ENCODE measurements at regions not wholly inside any gene's neighbourhood (a gene's known extent, or its start where the extent isn't known, plus 50 kb on each side); places are given as distances from the start of the nearest gene placed in this dataset.
A peak's percentile ranks its signal among the peaks of the same experiment; 100 is the strongest.
"Not testable (repeated sequence)": the region's sequence is repeated elsewhere in the genome, so short reads cannot be mapped to it uniquely, and the experiment has no call there.

DNA sequence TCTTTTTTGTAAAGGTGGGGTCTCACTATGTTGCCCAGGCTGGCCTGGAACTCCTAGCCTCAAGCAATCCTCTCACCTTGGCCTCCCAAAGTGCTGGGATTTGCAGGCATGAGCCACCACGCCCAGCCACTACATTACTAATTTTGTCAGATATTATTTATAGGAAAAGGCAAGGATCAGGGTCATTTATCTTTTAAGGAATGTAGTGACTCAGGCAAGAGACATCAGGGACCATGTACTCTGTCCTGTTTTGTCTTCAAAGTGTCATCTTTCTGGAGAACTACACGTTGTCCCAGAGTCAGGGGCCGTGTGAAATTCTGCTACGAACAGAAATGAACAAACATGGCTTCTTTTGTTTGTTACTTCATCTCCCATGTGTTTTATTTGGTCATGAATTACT is 105.3 kb downstream of the NPTX2 start:
- in situ Hi-C loops (cut with HindIII; ENCODE audit: low sequenced_read_pairs): no loop called here
- DNase-seq (ENCODE audit: low spot score): no peak

DNA sequence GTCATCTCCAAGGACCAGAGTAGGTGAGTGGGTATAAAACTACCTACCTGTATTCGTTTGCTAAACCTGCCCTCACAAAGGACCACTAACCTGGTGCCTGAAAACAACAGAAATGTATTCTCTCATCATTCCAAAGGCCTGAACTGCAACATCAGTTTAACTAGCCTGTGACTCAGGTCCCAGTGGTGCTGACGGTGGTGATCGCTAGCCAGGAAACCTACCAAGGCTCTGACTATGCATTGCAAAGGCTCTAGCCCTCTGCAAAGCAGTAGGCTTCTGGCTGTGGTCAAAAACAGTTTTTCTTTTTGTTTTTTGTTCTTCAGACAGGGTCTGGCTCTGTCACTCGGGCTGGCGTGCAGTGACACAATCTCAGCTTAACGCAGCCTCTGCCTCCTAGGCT is 107.5 kb downstream of the NPTX2 start:
- no peak for DNase-seq (ENCODE audit: low spot score)
- in situ Hi-C loops (cut with HindIII; ENCODE audit: low sequenced_read_pairs): no loop called here

- no peak for DNase-seq (ENCODE audit: low spot score)
- in situ Hi-C loops (cut with HindIII; ENCODE audit: low sequenced_read_pairs): no loop called here
Measured at GRCh38 chr7:98727146-98727709, 110.1 kb downstream of the NPTX2 start.

GRCh38 chr7:98728555-98728954 is 111.5 kb downstream of the NPTX2 start:
- DNase-seq (ENCODE audit: low spot score): no peak
- in situ Hi-C loops (cut with HindIII; ENCODE audit: low sequenced_read_pairs): no loop called here

DNA sequence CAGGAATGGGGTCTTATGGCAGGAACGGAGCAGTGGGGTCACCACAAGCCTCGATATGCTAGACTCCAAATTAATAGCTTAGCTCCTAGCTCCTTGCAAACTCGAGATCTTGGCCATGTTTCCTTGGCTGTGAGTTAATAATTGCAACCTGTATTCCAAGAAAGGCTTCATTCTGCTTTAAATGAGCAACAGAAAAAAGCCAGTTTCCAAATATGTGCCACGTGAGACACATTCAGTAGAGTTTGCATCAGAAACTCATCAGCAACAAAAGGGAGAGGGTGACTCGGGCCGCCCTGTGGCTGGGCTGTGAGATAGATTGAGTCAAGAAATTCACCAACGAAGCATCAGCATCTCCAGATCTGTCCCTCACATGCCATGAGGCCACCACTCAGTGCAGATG is 112.0 kb downstream of the NPTX2 start:
- in situ Hi-C loops (cut with HindIII; ENCODE audit: low sequenced_read_pairs): no loop called here
- no peak for DNase-seq (ENCODE audit: low spot score)

DNA sequence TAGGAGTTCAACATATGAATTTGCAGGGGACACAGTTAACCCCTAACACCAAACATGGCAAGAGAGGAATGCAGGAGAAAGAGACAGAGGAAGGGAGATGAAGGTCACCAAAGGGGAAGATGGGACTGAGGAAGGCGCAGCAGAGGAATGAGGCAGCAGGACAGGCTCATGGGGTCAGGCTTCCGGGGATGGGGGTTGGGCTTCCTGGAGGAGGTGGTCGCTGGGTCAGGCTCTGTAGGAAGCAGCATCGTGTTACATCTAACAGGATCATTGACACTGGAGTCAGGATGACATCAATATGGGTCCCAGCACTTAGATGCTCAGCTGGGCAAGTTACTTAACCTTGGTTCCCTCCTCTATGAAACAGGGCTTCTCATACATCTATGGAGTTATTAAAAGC is 113.2 kb downstream of the NPTX2 start:
- in situ Hi-C loops (cut with HindIII; ENCODE audit: low sequenced_read_pairs): no loop called here
- no peak for DNase-seq (ENCODE audit: low spot score)

GRCh38 chr7:98731651-98732050 is 114.6 kb downstream of the NPTX2 start:
- in situ Hi-C loops (cut with HindIII; ENCODE audit: low sequenced_read_pairs): no loop called here
- DNase-seq (ENCODE audit: low spot score): no peak

DNA sequence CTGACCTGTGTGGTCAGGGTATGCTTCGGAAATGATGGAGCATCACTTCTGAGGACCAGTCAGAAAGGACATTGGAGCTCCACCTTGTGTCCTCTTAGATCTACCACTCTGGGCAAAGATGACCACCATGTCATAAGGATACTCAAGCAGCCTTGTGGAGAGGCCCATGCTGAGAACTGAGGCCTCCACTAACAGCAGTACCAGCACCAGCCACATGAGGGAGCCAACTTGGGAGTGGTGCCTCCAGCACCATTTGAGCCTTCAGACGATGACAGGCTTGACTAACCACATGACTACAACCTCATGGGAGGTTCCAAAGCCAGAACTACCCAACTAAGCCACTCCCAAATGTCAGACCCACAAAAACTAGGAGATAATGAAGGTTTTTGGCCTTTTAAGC is 116.0 kb downstream of the NPTX2 start:
- peak; percentile 2 for DNase-seq (ENCODE audit: low spot score)
- in situ Hi-C loops (cut with HindIII; ENCODE audit: low sequenced_read_pairs): no loop called here

DNA sequence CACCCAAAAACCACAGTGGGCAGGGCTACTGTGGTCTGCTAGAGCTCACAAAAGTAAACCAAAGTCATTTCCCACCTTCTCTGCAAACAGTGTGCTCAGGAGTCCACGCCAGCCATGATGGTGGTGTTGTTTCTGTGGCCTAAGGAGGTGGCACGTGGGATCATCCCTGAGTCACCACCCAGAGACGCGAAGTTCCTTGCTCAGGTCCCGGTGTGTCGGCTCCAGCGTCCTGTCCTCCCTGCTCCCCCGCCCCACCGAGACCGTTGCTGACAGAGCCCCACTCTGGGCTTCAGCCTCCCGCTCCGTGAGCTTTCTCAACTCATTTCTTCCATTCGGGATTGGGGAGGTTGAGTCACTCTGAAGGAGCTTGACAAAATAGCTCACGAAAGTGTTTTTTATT is 118.7 kb downstream of the NPTX2 start:
- in situ Hi-C loops (cut with HindIII; ENCODE audit: low sequenced_read_pairs): no loop called here

DNA sequence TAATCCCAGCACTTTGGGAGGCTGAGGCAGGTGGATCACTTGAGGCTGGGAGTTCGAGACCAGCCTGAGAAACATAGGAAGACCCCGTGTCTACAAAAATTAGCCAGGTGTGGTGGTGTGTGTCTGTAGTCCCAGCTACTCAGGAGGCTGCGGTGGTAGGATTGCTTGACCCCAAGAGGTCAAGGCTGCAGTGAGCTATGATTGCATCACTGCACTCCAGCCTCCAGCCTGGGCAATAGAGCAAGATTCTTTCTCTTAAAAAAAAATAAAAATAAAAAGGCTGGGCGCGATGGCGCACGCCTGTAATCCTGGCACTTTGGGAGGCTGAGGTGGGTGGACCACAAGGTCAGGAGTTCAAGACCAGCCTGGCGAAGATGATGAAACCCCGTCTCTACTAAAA is 119.4 kb downstream of the NPTX2 start:
- in situ Hi-C loops (cut with HindIII; ENCODE audit: low sequenced_read_pairs); DNase-seq (ENCODE audit: low spot score): not testable (repeated sequence)

More for the DNA sequence above, 118.7 kb downstream of the NPTX2 start:
- DNase-seq (ENCODE audit: low spot score): no peak

DNA sequence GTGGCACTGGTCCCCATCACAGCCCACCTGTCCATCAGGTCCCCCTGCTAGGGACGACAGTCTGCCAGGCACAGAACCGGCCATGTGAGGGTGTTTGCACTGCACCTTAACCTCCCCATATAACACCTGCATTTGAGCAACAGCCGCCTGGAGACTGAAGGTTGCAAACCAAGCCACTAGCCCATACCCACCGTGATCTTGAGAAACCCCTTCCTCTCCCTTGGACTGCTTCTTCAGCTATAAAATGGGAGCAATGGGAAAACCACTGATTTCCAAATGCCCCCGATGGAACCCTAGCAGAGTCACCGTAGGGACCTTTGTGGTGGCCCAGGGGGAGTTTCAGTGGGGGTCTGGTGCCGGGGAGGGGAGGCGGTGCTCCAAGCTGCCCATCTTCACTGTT is 120.1 kb downstream of the NPTX2 start:
- DNase-seq (ENCODE audit: low spot score): no peak
- in situ Hi-C loops (cut with HindIII; ENCODE audit: low sequenced_read_pairs): no loop called here

GRCh38 chr7:98740643-98741042 is 123.6 kb downstream of the NPTX2 start:
- in situ Hi-C loops (cut with HindIII; ENCODE audit: low sequenced_read_pairs): no loop called here
- no peak for DNase-seq (ENCODE audit: low spot score)

DNA sequence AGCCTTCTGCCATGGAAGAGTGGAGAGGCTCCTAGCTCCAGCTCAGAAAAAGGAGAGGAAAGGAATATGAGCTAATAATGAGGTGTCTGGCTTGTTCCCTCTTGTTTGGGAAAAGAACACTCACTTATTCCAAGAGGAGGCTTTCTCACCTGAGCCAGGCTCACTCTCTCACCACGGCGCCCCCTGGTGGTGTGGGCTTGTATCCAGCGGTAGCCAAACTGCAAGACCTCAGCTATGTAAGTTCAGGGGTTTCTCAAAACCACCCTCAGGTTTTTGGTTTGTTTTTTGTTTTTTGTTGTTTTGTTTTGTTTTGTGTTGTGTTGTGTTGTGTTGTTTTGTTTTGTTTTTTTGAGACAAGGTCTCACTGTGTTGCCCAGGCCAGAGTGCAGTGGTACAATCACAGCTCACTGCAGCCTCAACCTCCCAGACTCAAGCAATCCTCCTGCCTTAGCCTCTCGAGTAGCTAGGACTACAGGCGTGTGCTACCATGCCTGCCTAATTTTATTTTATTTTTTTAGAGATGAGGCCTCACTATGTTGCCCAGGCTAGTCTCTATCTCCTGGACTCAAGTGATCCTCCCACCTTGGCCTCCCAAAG is 124.0 kb downstream of the TMEM130 start:
- in situ Hi-C loops (cut with HindIII; ENCODE audit: low sequenced_read_pairs): no loop called here
- peak; percentile 21 for DNase-seq (ENCODE audit: low spot score)

DNA sequence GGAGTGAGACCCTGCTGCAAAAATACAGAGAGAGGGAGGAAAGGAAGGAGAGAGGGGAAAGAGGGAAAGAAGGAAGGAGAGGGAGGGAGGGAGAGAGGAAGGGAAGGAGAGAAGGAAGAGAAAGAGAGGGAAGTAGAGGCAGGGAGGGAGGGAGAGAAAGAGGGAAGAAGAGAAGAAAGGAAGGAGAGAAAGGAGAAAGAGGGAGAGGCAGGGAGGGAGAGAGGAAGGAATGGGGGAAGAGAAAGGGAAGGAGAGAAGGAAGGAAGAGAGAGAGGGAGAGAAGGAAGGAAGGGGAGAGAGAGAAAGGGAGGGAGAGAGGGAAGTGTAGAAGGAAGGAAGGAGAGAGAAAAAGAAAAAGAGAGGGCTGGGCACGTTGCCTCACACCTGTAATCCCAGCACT is 121.7 kb downstream of the TMEM130 start:
- in situ Hi-C loops (cut with HindIII; ENCODE audit: low sequenced_read_pairs): no loop called here
- no peak for DNase-seq (ENCODE audit: low spot score)

- in situ Hi-C loops (cut with HindIII; ENCODE audit: low sequenced_read_pairs): no loop called here
- no peak for DNase-seq (ENCODE audit: low spot score)
Measured at GRCh38 chr7:98753176-98753575, 116.6 kb downstream of the TMEM130 start.

DNA sequence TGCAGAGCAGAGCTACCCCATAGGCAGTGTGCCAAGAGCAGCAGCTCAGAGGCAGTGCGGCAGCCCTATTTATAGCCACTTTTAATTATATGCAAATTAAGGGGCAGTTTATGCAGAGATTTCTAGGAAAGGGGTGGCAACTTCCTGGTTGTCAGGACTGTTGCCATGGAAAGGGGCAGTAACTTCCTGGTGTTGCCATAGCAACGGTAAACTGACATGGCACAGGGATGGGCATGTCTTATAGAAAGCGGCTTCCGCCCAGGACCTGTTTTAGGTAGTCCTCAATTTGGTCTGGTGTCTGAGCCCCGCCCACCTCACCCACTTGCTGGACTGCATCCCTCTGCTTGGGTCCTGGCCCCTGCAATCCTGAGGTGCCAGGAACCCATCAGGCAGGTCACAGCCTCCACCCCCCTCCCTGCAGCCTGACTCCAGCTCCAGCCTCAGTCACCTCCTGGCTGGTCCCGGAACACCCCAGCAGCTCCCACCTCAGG is 115.8 kb downstream of the TMEM130 start:
- in situ Hi-C loops (cut with HindIII; ENCODE audit: low sequenced_read_pairs): no loop called here
- no peak for DNase-seq (ENCODE audit: low spot score)

DNA sequence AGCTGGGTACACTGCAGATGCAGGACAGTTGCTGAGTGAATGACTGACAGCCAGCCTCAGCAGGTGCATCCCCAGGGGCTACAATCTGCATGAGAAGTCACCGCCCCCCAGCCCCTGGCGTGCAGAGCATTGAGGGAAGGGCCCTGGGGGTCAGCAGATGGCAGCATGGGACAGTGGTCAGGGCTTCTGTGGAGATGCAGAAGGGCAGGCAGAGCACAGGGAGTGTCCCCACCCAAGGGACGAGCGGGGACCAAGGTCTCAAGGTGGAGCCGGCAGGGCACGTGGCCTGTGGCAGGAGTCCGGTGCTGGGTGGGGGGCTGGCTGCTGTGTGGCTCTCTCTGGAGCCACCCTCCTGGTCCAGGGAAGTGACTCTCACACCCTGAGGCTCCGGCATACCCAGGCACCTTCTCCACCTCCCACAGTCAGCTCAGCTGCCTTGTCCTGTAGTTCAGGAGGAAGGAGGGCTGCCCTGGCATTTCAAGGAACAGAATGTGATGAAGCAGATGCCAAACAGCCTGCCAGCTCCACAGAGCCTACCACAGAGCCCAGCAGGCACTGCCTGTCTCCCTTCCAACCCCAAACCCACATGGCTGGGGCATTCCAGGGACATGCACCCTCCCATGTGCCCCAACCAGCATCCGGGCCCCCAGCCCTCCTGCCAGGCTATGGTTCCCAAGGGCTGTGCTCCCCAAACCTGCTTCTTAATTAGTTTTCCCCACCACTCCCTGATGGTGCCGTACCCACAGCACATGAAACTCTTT is 114.5 kb downstream of the TMEM130 start:
- in situ Hi-C loops (cut with HindIII; ENCODE audit: low sequenced_read_pairs): no loop called here
- DNase-seq (ENCODE audit: low spot score): no peak

GRCh38 chr7:98758157-98758556 is 111.7 kb downstream of the TMEM130 start:
- DNase-seq (ENCODE audit: low spot score): no peak
- in situ Hi-C loops (cut with HindIII; ENCODE audit: low sequenced_read_pairs): no loop called here

GRCh38 chr7:98760201-98760651 is 109.6 kb downstream of the TMEM130 start:
- in situ Hi-C loops (cut with HindIII; ENCODE audit: low sequenced_read_pairs): loop anchor here (5.0 kb wide), 1 partner anchor 108 kb away; no protein-coding TSS in a partner anchor
- no peak for DNase-seq (ENCODE audit: low spot score)

GRCh38 chr7:98761225-98761624 is 108.6 kb downstream of the TMEM130 start:
- in situ Hi-C loops (cut with HindIII; ENCODE audit: low sequenced_read_pairs): loop anchor here (5.0 kb wide), 1 partner anchor 109 kb away; no protein-coding TSS in a partner anchor
- no peak for DNase-seq (ENCODE audit: low spot score)

Measured in G401 (cell line).